Osteocyte (in vitro differentiated cells): ENCODE measurements at regions not wholly inside any gene's neighbourhood (a gene's known extent, or its start where the extent isn't known, plus 50 kb on each side); places are given as distances from the start of the nearest gene placed in this dataset.

Experiments used
- DNase-seq: peaks from one replicate; pipeline ENCODE4 v3.0.0; 2021; ENCODE audit warnings: mixed read lengths; ENCODE audit not compliant: unreplicated experiment; ENCODE audit errors: extremely low spot score
- H3K27ac Mint-ChIP-seq: one replicate; pipeline ENCODE4 v1.8.0; 2021; ENCODE audit warnings: mild to moderate bottlenecking, mixed read lengths; ENCODE audit not compliant: unreplicated experiment
- H3K27me3 Mint-ChIP-seq: one replicate; pipeline ENCODE4 v1.8.0; 2021; ENCODE audit warnings: mixed read lengths; ENCODE audit not compliant: unreplicated experiment
- H3K36me3 Mint-ChIP-seq: one replicate; pipeline ENCODE4 v1.8.0; 2021; ENCODE audit warnings: mixed read lengths; ENCODE audit not compliant: unreplicated experiment
- H3K4me1 Mint-ChIP-seq: one replicate; pipeline ENCODE4 v1.8.0; 2021; ENCODE audit warnings: mixed read lengths; ENCODE audit not compliant: unreplicated experiment
- H3K4me3 Mint-ChIP-seq: one replicate; pipeline ENCODE4 v1.8.0; 2021; ENCODE audit warnings: mild to moderate bottlenecking, moderate library complexity, mixed read lengths; ENCODE audit not compliant: unreplicated experiment
- H3K9me3 Mint-ChIP-seq: one replicate; pipeline ENCODE4 v1.8.0; 2021; ENCODE audit warnings: mixed read lengths; ENCODE audit not compliant: unreplicated experiment
- CTCF ChIP-seq: fragments of 200-600 bp; sonication (generic); IDR thresholded peaks from 2 replicates; pipeline ENCODE4 v1.5.0; 2021; ENCODE audit warnings: antibody characterized with exemption, mild to moderate bottlenecking, moderate library complexity

- Mint-ChIP-seq H3K4me3 (no peak overlapping the region), H3K4me1 (no peaks in the 10 kb centered on the region)
Observed at GRCh38 chr19:28730791-28731512, 482.0 kb downstream of the UQCRFS1 start.

GRCh38 chr19:28727480-28728159, 485.3 kb downstream of the UQCRFS1 start:
- H3K4me1 Mint-ChIP-seq: no peaks in the 10 kb centered on the region
- no peaks in the 10 kb centered on the region for H3K36me3 Mint-ChIP-seq
- H3K9me3 Mint-ChIP-seq: no peaks in the 10 kb centered on the region
- no peak for TF ChIP-seq CTCF
- H3K27me3 Mint-ChIP-seq: peaks cover 35% of the 10 kb centered on the region
- no peak for DNase-seq
- H3K4me3 Mint-ChIP-seq: no peak overlapping the region
- H3K27ac Mint-ChIP-seq: no peak overlapping the region

More at GRCh38 chr19:28730791-28731512, 482.0 kb downstream of the UQCRFS1 start:
- H3K27me3 Mint-ChIP-seq: peaks cover 35% of the 10 kb centered on the region
- TF ChIP-seq CTCF: no peak
- H3K9me3 Mint-ChIP-seq: no peaks in the 10 kb centered on the region
- no peak for DNase-seq
- no peaks in the 10 kb centered on the region for H3K36me3 Mint-ChIP-seq
- H3K27ac Mint-ChIP-seq: no peak overlapping the region

DNA sequence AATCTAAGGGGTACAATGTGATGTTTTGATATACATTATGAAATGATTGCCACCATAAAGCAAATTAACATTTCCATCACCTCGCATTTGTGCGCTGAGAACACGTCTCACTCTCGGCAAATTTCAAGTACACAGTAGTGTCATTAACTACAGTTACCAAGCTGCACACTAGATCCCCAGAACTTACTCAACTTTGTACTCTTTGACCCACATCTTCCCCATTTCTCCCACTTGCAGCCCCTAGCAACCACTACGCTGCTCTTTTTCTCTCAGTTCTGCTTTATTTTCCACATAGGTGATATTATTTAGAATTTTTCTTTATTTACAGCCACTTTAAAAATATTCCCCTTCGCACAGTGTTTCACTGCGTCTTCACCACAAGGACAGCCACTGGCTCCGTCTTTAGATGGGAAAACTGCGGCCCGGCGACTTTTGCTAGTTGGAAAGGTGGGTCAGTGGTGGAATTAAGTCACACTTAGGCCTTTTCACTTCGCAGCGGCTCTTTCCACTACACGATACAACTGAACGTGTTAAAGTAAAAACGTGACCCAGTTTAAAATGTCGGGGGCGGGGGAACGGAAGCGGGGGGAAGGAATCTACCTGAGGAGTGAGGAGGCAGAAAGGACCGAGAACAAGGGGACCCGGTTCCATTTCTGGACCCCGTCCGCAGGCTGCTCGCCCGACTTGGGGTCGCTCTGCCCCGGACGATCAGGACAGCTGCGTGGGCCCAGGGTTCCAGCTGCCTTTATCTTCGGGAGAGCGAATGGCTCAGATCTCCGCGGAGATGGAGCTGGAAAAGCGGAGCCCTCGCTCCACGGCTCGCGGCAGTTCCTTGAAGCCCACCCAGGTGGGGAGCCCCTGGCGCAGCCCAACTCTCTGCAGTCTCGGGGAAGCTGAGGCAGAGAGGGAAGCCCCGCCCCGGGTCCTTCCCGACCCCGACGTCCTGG, 486.1 kb downstream of the UQCRFS1 start:
- DNase-seq: no peak
- no peak for TF ChIP-seq CTCF
- Mint-ChIP-seq H3K36me3 (no peaks in the 10 kb centered on the region), H3K9me3 (no peaks in the 10 kb centered on the region), H3K27me3 (peaks cover 36% of the 10 kb centered on the region), H3K4me3 (no peak overlapping the region), H3K27ac (no peak overlapping the region), H3K4me1 (no peaks in the 10 kb centered on the region)

DNA sequence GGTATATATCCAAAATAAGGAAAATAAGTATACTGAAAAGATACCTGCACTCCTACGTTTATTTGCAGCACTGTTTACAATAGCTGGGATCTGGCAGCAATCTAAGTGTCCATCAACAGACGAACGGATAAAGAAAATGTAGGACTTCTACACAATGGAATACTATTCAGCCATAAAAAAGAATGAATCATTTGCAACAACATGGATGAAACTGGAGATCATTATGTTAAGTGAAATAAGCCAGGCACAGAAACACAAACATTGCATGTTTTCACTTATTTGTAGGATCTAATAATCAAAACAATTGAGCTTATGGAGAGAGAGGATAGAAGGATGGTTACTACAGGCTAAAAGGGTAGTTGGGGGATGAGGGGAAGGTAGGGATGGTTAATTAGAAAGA, 494.0 kb downstream of the UQCRFS1 start:
- H3K36me3 Mint-ChIP-seq: no peaks in the 10 kb centered on the region
- no peak for TF ChIP-seq CTCF
- peaks cover 25% of the 10 kb centered on the region for H3K27me3 Mint-ChIP-seq
- no peak overlapping the region for H3K4me3 Mint-ChIP-seq
- DNase-seq: no peak
- peaks cover 3% of the 10 kb centered on the region for H3K9me3 Mint-ChIP-seq
- H3K27ac Mint-ChIP-seq: no peak overlapping the region
- H3K4me1 Mint-ChIP-seq: no peaks in the 10 kb centered on the region
